GM13977 (cell line): ENCODE measurements at regions not wholly inside any gene's neighbourhood (a gene's known extent, or its start where the extent isn't known, plus 50 kb on each side); places are given as distances from the start of the nearest gene placed in this dataset.

Source experiments
- DNase-seq: peaks from one replicate; pipeline ENCODE4 v3.0.0; 2012; ENCODE audit warnings: low spot score
- in situ Hi-C: fragments of 300-500 bp; cut with MboI; formaldehyde crosslinking; loops from one replicate; pipeline ENCODE4 v1.12.0; 2022; ENCODE audit warnings: low sequenced_read_pairs, low pct_unique_long_range_greater_than_20kb, mixed read lengths, inconsistent platforms; ENCODE audit not compliant: unreplicated experiment
- TF ChIP-seq, protein P1 (sequence below): IDR thresholded peaks from 2 replicates; pipeline ENCODE4 v1.5.1; 2012; ENCODE audit warnings: mild to moderate bottlenecking, control low read depth; ENCODE audit not compliant: insufficient read depth; ENCODE audit errors: extremely low read depth, missing control alignments

DNA sequence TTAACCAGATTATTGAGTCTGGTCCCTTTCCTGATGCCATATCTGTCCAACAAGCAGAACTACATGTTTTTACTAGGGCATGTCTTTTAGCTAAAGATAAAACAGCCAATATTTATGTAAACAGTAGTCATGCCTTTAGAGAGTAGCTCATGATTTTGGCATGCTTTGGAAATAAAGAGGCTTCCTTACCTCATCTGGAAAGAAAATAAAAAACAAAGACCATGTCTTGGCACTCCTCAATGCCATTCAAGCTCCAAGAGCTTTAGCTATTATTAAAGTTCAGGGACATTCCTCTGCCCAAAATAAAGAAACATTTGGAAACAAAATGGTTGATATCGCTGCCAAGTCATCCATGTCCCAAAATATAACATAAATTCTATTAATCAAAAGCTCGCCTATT, 202.4 kb downstream of the URB2 start:
- no peak for DNase-seq
- TF ChIP-seq, protein P1, sequence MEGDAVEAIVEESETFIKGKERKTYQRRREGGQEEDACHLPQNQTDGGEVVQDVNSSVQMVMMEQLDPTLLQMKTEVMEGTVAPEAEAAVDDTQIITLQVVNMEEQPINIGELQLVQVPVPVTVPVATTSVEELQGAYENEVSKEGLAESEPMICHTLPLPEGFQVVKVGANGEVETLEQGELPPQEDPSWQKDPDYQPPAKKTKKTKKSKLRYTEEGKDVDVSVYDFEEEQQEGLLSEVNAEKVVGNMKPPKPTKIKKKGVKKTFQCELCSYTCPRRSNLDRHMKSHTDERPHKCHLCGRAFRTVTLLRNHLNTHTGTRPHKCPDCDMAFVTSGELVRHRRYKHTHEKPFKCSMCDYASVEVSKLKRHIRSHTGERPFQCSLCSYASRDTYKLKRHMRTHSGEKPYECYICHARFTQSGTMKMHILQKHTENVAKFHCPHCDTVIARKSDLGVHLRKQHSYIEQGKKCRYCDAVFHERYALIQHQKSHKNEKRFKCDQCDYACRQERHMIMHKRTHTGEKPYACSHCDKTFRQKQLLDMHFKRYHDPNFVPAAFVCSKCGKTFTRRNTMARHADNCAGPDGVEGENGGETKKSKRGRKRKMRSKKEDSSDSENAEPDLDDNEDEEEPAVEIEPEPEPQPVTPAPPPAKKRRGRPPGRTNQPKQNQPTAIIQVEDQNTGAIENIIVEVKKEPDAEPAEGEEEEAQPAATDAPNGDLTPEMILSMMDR, result no peak
- in situ Hi-C loops, result no loop called here

DNA sequence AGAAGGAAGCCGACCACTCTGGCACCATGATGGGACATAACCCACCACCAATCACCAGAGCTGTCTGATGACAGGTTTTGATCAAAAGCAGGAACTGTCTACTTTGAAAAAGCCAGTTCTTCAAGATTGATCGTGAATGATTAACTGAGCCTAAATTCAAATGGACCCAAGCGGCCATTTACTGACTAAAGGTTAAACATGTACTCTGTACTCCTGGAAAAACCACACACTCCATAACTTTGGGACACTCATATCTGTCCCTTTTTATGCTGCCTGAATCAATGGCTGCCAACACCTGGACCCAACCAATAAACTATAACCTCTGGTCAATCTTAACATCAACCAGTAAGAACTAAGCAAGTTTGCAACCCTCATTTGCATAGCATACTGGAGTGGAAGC, 206.6 kb downstream of the URB2 start:
- no peak for DNase-seq
- in situ Hi-C loops, result no loop called here
- TF ChIP-seq, protein P1, result no peak

DNA sequence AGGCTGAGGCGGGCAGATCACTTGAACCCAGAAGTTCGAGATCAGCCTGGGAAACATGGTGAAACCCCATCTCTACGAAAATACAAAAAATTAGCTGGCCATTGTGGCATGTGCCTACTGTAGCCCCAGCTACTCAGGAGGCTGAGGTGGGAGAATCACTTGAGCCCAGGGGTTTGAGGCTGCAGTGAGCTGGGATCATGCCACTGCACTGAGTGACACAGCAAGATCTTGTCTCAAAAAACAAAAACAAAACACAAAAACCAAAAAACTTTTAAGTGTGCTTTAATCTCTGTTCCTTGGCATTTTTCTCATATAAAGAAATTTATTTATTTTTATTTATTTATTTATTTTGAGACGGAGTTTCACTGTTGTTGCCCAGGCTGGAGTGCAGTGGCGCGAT, 208.2 kb downstream of the URB2 start:
- DNase-seq, result no peak
- in situ Hi-C loops, result no loop called here
- TF ChIP-seq, protein P1, result no peak

DNA sequence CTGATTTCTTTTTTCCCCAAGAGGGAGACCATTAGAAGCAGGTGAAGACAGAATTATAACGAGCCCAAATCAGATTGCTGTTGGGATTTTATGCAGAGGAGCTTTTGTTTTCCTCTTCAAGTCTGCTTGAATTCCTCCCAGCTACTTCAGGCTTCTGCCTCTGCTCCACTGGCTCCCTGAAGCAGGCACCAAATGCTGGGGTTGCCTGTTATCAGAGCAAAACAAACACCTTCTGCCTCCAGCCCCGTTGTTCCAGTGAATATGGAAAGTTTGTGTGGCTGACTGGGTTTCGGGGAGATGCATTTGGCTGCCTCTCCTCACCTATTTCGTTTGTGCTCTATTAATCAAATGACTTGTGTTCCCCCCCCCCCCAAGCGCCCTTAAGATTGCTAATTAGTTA, 209.2 kb downstream of the URB2 start:
- TF ChIP-seq, protein P1, result no peak
- in situ Hi-C loops, result no loop called here
- DNase-seq, result no peak

DNA sequence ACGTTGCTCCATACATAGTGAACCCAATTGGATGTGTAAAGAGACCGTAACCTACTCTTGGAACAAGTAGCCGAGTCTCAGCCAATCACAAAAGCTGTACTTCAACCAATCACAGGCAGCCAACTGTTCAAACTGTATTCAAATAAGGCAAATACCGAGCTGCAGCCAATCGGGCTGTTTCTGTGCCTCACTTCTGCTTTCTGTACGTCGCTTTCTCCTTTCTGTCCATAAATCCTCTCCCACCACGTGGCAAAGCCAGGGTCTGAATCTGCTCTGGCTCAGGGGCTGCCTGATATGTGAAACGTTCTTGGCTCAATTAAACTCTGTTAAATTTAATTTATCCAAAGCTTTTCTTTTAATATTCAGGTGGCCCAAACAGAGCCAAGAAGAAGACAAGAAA, 210.3 kb downstream of the URB2 start:
- no peak for DNase-seq
- in situ Hi-C loops, result no loop called here
- TF ChIP-seq, protein P1, result no peak

DNA sequence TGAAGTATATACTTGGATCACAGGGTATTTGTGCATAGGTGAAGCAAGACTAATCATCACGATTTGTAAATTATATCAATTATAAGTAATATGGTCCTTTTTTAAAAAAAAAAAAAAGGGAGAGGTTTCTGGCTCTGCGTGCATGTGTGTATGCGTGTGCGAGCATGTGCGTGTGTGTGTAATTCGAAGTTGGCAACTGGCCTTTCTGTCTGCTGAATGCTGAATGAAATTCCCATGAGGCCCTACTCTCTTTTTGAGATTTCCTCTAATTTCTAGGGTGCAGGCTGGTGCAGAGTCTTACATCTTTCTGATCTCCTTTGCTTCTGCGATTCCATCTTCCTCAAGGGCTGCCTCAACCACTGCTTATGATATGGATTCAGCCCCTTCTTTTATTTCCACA, 212.2 kb downstream of the URB2 start:
- TF ChIP-seq, protein P1, result no peak
- in situ Hi-C loops, result no loop called here
- DNase-seq, result no peak

DNA sequence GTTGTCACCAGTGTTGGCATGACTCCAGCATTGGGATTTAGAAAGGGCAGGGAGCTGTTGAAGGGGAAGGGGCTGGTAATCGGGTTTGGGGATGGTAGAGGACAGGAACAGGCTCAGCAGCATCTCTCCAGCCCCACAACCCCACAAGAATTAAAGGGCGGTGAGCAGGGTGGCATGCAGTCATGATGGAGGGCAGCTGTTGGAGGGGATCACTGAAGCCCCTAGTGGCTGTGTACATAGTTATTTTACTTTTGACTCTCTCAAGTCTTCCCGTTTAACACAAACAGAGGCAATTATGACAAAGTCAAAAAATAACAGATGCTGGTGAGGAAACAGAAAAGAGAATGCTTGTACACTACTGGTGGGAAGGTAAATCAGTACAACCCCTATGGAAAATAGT, 213.8 kb downstream of the URB2 start:
- in situ Hi-C loops, result no loop called here
- TF ChIP-seq, protein P1, result no peak

More for the DNA sequence above, 213.8 kb downstream of the URB2 start:
- DNase-seq, result no peak
